CD8-positive, alpha-beta memory T cell (primary cell): ENCODE measurements at regions not wholly inside any gene's neighbourhood (a gene's known extent, or its start where the extent isn't known, plus 50 kb on each side); places are given as distances from the start of the nearest gene placed in this dataset.

ENCODE experiments used
- CTCF ChIA-PET: fragments of 350-600 bp; sonication (Branson Sonifier 250); formaldehyde crosslinking; loops from one replicate; lab custom pipeline; 2021; ENCODE audit warnings: antibody characterized with exemption; lab: Charles Lee
- POLR2A ChIA-PET: fragments of 350-600 bp; sonication (Branson Sonifier 250); formaldehyde crosslinking; loops from one replicate; lab custom pipeline; 2021; ENCODE audit warnings: antibody characterized with exemption; lab: Charles Lee
- DNase-seq, 5 donors: peaks; one replicate each; pipeline versions ENCODE4 v3.0.0 to v3.0.0-alpha.2; 2020 to 2022; ENCODE audit warnings: mixed read lengths in 1 of 5
- H3K27ac ChIP-seq: one replicate; pipeline ENCODE4 v1.7.0; 2013; ENCODE audit warnings: low read depth, mild to moderate bottlenecking, low read length, moderate library complexity
- H3K27me3 ChIP-seq: 2 replicates; pipeline ENCODE4 v1.7.0; 2013; ENCODE audit warnings: low read length, mild to moderate bottlenecking; ENCODE audit not compliant: insufficient read depth, poor library complexity, severe bottlenecking
- H3K36me3 ChIP-seq: 2 replicates; pipeline ENCODE4 v1.7.0; 2013; ENCODE audit warnings: mild to moderate bottlenecking, low read length, moderate library complexity; ENCODE audit not compliant: insufficient read depth
- H3K4me1 ChIP-seq: 2 replicates; pipeline ENCODE4 v1.7.0; 2013; ENCODE audit warnings: mild to moderate bottlenecking, low read length, moderate library complexity; ENCODE audit not compliant: insufficient read depth
- H3K4me3 ChIP-seq: 2 replicates; pipeline ENCODE4 v1.7.0; 2013; ENCODE audit warnings: mild to moderate bottlenecking, low read length
- H3K9me3 ChIP-seq: 2 replicates; pipeline ENCODE4 v1.7.0; 2013; ENCODE audit warnings: mild to moderate bottlenecking, low read length
- H3K27ac Mint-ChIP-seq, 8 donors: one replicate each; pipeline ENCODE4 v1.8.0; 2020 to 2021; ENCODE audit warnings: mixed read lengths in 8 of 8, mild to moderate bottlenecking in 6 of 8, inconsistent platforms in 3 of 8, moderate library complexity in 3 of 8
- H3K27me3 Mint-ChIP-seq, 2 donors: one replicate each; pipeline ENCODE4 v1.8.0; 2020 to 2021; ENCODE audit warnings: mixed read lengths in 2 of 2, mild to moderate bottlenecking in 1 of 2, moderate library complexity in 1 of 2
- H3K36me3 Mint-ChIP-seq, 3 donors: one replicate each; pipeline ENCODE4 v1.8.0; 2020 to 2021; ENCODE audit warnings: mixed read lengths in 3 of 3, inconsistent platforms in 1 of 3, mild to moderate bottlenecking in 1 of 3
- H3K4me1 Mint-ChIP-seq, 3 donors: one replicate each; pipeline ENCODE4 v1.8.0; 2020 to 2021; ENCODE audit warnings: mixed read lengths in 3 of 3, inconsistent platforms in 1 of 3, mild to moderate bottlenecking in 1 of 3
- H3K4me3 Mint-ChIP-seq, 7 donors: one replicate each; pipeline ENCODE4 v1.8.0; 2020 to 2021; ENCODE audit warnings: mixed read lengths in 7 of 7, mild to moderate bottlenecking in 6 of 7, moderate library complexity in 4 of 7, inconsistent platforms in 2 of 7
- H3K9me3 Mint-ChIP-seq, 5 donors: one replicate each; pipeline ENCODE4 v1.8.0; 2020 to 2022; ENCODE audit warnings: mixed read lengths in 5 of 5, mild to moderate bottlenecking in 3 of 5, moderate library complexity in 2 of 5, inconsistent platforms in 1 of 5

GRCh38 chr3:102484-102883, 94.1 kb upstream of the CHL1 start:
- Histone ChIP-seq H3K4me3 (no peak overlapping the region), H3K4me1 (no peaks in the 10 kb centered on the region), H3K9me3 (no peaks in the 10 kb centered on the region), H3K27me3 (no peaks in the 10 kb centered on the region), H3K27ac (no peak overlapping the region), H3K36me3 (no peaks in the 10 kb centered on the region)
- H3K36me3 Mint-ChIP-seq = no peaks in the 10 kb centered on the region
- DNase-seq = no peak
- no peak overlapping the region for H3K27ac Mint-ChIP-seq
- no peak overlapping the region for H3K4me3 Mint-ChIP-seq
- H3K4me1 Mint-ChIP-seq = no peaks in the 10 kb centered on the region
- peaks cover 0 to 3% (median 0%) of the 10 kb centered on the region in 5 donors for H3K9me3 Mint-ChIP-seq
- ChIA-PET CTCF (no interaction called here), POLR2A (no interaction called here)
- H3K27me3 Mint-ChIP-seq = no peaks in the 10 kb centered on the region

GRCh38 chr3:103991-104390, 92.6 kb upstream of the CHL1 start:
- Histone ChIP-seq H3K4me3 (no peak overlapping the region), H3K4me1 (no peaks in the 10 kb centered on the region), H3K36me3 (no peaks in the 10 kb centered on the region), H3K9me3 (no peaks in the 10 kb centered on the region), H3K27ac (no peak overlapping the region), H3K27me3 (no peaks in the 10 kb centered on the region)
- Mint-ChIP-seq H3K27me3 (no peaks in the 10 kb centered on the region), H3K36me3 (no peaks in the 10 kb centered on the region), H3K9me3 (peaks cover 0 to 5% (median 0%) of the 10 kb centered on the region in 5 donors), H3K4me3 (no peak overlapping the region), H3K27ac (no peak overlapping the region), H3K4me1 (no peaks in the 10 kb centered on the region)
- CTCF ChIA-PET = no interaction called here
- POLR2A ChIA-PET = no interaction called here
- DNase-seq = no peak

- no peaks in the 10 kb centered on the region for H3K4me1 ChIP-seq
- H3K9me3 Mint-ChIP-seq = peaks cover 0 to 8% (median 0%) of the 10 kb centered on the region in 5 donors
- no peaks in the 10 kb centered on the region for H3K36me3 ChIP-seq
- peaks cover 0 to 2% of the 10 kb centered on the region in 2 donors for H3K27me3 Mint-ChIP-seq
- H3K27me3 ChIP-seq = no peaks in the 10 kb centered on the region
- ChIA-PET CTCF (no interaction called here), POLR2A (no interaction called here)
- H3K9me3 ChIP-seq = no peaks in the 10 kb centered on the region
- no peak overlapping the region for H3K27ac Mint-ChIP-seq
- H3K36me3 Mint-ChIP-seq = no peaks in the 10 kb centered on the region
- DNase-seq = no peak
- no peak overlapping the region for H3K4me3 Mint-ChIP-seq
- no peak overlapping the region for H3K27ac ChIP-seq
- H3K4me1 Mint-ChIP-seq = no peaks in the 10 kb centered on the region
- no peak overlapping the region for H3K4me3 ChIP-seq
These were observed 91.0 kb upstream of the CHL1 start for GRCh38 chr3:105585-105984.

- no peaks in the 10 kb centered on the region for H3K27me3 ChIP-seq
- CTCF ChIA-PET = no interaction called here
- no peak overlapping the region for H3K27ac ChIP-seq
- H3K4me3 Mint-ChIP-seq = no peak overlapping the region
- H3K27me3 Mint-ChIP-seq = peaks cover 0 to 2% of the 10 kb centered on the region in 2 donors
- H3K9me3 ChIP-seq = no peaks in the 10 kb centered on the region
- H3K4me1 Mint-ChIP-seq = no peaks in the 10 kb centered on the region
- H3K27ac Mint-ChIP-seq = no peak overlapping the region
- H3K4me1 ChIP-seq = no peaks in the 10 kb centered on the region
- POLR2A ChIA-PET = no interaction called here
- H3K36me3 ChIP-seq = no peaks in the 10 kb centered on the region
- DNase-seq = no peak
- peaks cover 0 to 8% (median 0%) of the 10 kb centered on the region in 5 donors for H3K9me3 Mint-ChIP-seq
- no peaks in the 10 kb centered on the region for H3K36me3 Mint-ChIP-seq
- H3K4me3 ChIP-seq = no peak overlapping the region
These were observed 89.9 kb upstream of the CHL1 start for GRCh38 chr3:106619-107018.

GRCh38 chr3:111143-112069, 85.2 kb upstream of the CHL1 start:
- Mint-ChIP-seq H3K4me1 (no peaks in the 10 kb centered on the region), H3K36me3 (no peaks in the 10 kb centered on the region), H3K9me3 (peaks cover 0 to 7% (median 3%) of the 10 kb centered on the region in 5 donors), H3K4me3 (no peak overlapping the region), H3K27me3 (peaks cover 0 to 2% of the 10 kb centered on the region in 2 donors), H3K27ac (no peak overlapping the region)
- Histone ChIP-seq H3K27me3 (no peaks in the 10 kb centered on the region), H3K36me3 (no peaks in the 10 kb centered on the region), H3K4me1 (no peaks in the 10 kb centered on the region), H3K4me3 (no peak overlapping the region), H3K27ac (no peak overlapping the region), H3K9me3 (no peaks in the 10 kb centered on the region)
- DNase-seq = no peak
- POLR2A ChIA-PET = no interaction called here
- CTCF ChIA-PET = no interaction called here

- ChIA-PET CTCF (no interaction called here), POLR2A (no interaction called here)
- Mint-ChIP-seq H3K27me3 (peaks cover 0 to 2% of the 10 kb centered on the region in 2 donors), H3K4me1 (no peaks in the 10 kb centered on the region), H3K36me3 (no peaks in the 10 kb centered on the region), H3K27ac (no peak overlapping the region), H3K9me3 (peaks cover 0 to 7% (median 3%) of the 10 kb centered on the region in 5 donors), H3K4me3 (no peak overlapping the region)
- Histone ChIP-seq H3K27ac (no peak overlapping the region), H3K4me3 (no peak overlapping the region), H3K4me1 (no peaks in the 10 kb centered on the region), H3K27me3 (no peaks in the 10 kb centered on the region), H3K9me3 (no peaks in the 10 kb centered on the region), H3K36me3 (no peaks in the 10 kb centered on the region)
- DNase-seq = no peak
These were observed 83.8 kb upstream of the CHL1 start for GRCh38 chr3:112773-113172.

GRCh38 chr3:118666-119065, 77.9 kb upstream of the CHL1 start:
- no peak overlapping the region for H3K4me3 Mint-ChIP-seq
- H3K27me3 ChIP-seq = no peaks in the 10 kb centered on the region
- H3K9me3 Mint-ChIP-seq = peaks cover 0 to under 1% (median 0%) of the 10 kb centered on the region in 5 donors
- ChIA-PET CTCF (no interaction called here), POLR2A (no interaction called here)
- no peaks in the 10 kb centered on the region for H3K36me3 ChIP-seq
- no peaks in the 10 kb centered on the region for H3K4me1 Mint-ChIP-seq
- H3K4me1 ChIP-seq = no peaks in the 10 kb centered on the region
- H3K4me3 ChIP-seq = no peak overlapping the region
- no peak overlapping the region for H3K27ac ChIP-seq
- no peaks in the 10 kb centered on the region for H3K9me3 ChIP-seq
- no peaks in the 10 kb centered on the region for H3K27me3 Mint-ChIP-seq
- DNase-seq = no peak
- no peaks in the 10 kb centered on the region for H3K36me3 Mint-ChIP-seq
- H3K27ac Mint-ChIP-seq = no peak overlapping the region

GRCh38 chr3:123341-123740, 73.2 kb upstream of the CHL1 start:
- no peak overlapping the region for H3K27ac ChIP-seq
- Mint-ChIP-seq H3K9me3 (peaks cover 0 to 7% (median 1%) of the 10 kb centered on the region in 5 donors), H3K27ac (no peak overlapping the region), H3K4me1 (no peaks in the 10 kb centered on the region), H3K27me3 (peaks cover 0 to under 1% of the 10 kb centered on the region in 2 donors), H3K4me3 (no peak overlapping the region), H3K36me3 (no peaks in the 10 kb centered on the region)
- H3K4me1 ChIP-seq = no peaks in the 10 kb centered on the region
- no peak overlapping the region for H3K4me3 ChIP-seq
- ChIA-PET CTCF (no interaction called here), POLR2A (no interaction called here)
- H3K36me3 ChIP-seq = no peaks in the 10 kb centered on the region
- no peaks in the 10 kb centered on the region for H3K27me3 ChIP-seq
- DNase-seq = no peak
- H3K9me3 ChIP-seq = no peaks in the 10 kb centered on the region
